CD4-positive, alpha-beta T cell (primary cell): ENCODE measurements at regions not wholly inside any gene's neighbourhood (a gene's known extent, or its start where the extent isn't known, plus 50 kb on each side); places are given as distances from the start of the nearest gene placed in this dataset.

ENCODE experiments used
- ATAC-seq: fragments of 200-7000 bp; cut with Tn5 transposase; one replicate; pipeline ENCODE4 v1.10.0; 2022; ENCODE audit warnings: mild to moderate bottlenecking; ENCODE audit not compliant: poor library complexity
- CTCF ChIA-PET: fragments of 350-600 bp; sonication (Branson Sonifier 250); formaldehyde crosslinking; loops from one replicate; lab custom pipeline; 2021; ENCODE audit warnings: antibody characterized with exemption, inconsistent platforms; lab: Charles Lee
- POLR2A ChIA-PET: fragments of 350-600 bp; sonication (Branson Sonifier 250); formaldehyde crosslinking; loops from one replicate; lab custom pipeline; 2021; ENCODE audit warnings: antibody characterized with exemption, inconsistent platforms; lab: Charles Lee
- DNase-seq, 14 experiments: peaks; one replicate each; pipeline ENCODE4 v3.0.0-alpha.2; 2013 to 2020; ENCODE audit warnings: mixed read lengths in 2 of 14
- H3K27ac ChIP-seq, 2 donors: one replicate each; pipeline versions ENCODE4 v1.5.1 to v1.7.0; 2013; ENCODE audit warnings: low read length in 2 of 2, low read depth in 1 of 2, mild to moderate bottlenecking in 1 of 2
- H3K27me3 ChIP-seq, 2 experiments: 1 replicate in 1 of 2; 2 replicates in 1 of 2; pipeline versions ENCODE4 v1.6.1 to v1.7.0; 2013; ENCODE audit warnings: low read length in 2 of 2, control low read depth in 1 of 2, mild to moderate bottlenecking in 1 of 2, moderate library complexity in 1 of 2; ENCODE audit not compliant: insufficient read depth in 2 of 2, control insufficient read depth in 1 of 2
- H3K36me3 ChIP-seq: one replicate; pipeline ENCODE4 v1.6.1; 2013; ENCODE audit warnings: low read length, control low read depth; ENCODE audit not compliant: insufficient read depth
- H3K4me1 ChIP-seq: one replicate; pipeline ENCODE4 v1.6.1; 2013; ENCODE audit warnings: low read length, control low read depth; ENCODE audit not compliant: insufficient read depth
- H3K4me3 ChIP-seq: one replicate; pipeline ENCODE4 v1.5.1; 2013; ENCODE audit warnings: mild to moderate bottlenecking, low read length, moderate library complexity
- H3K9me3 ChIP-seq, 2 experiments: 1 replicate in 1 of 2; 2 replicates in 1 of 2; pipeline versions ENCODE4 v1.6.1 to v1.7.0; 2013; ENCODE audit warnings: low read length in 2 of 2, mild to moderate bottlenecking in 2 of 2, control low read depth in 1 of 2, moderate library complexity in 1 of 2; ENCODE audit not compliant: control insufficient read depth in 1 of 2, insufficient read depth in 1 of 2
- H3K27ac Mint-ChIP-seq: one replicate; pipeline ENCODE4 v1.8.0; 2020; ENCODE audit warnings: mixed read lengths
- H3K27me3 Mint-ChIP-seq: one replicate; pipeline ENCODE4 v1.8.0; 2021; ENCODE audit warnings: mixed read lengths
- H3K36me3 Mint-ChIP-seq: one replicate; pipeline ENCODE4 v1.8.0; 2021; ENCODE audit warnings: low read depth, mixed read lengths
- H3K4me1 Mint-ChIP-seq: one replicate; pipeline ENCODE4 v1.8.0; 2021; ENCODE audit warnings: low read depth, mixed read lengths
- H3K4me3 Mint-ChIP-seq: one replicate; pipeline ENCODE4 v1.8.0; 2020; ENCODE audit warnings: mild to moderate bottlenecking, mixed read lengths
- H3K9me3 Mint-ChIP-seq: one replicate; pipeline ENCODE4 v1.8.0; 2020; ENCODE audit warnings: mixed read lengths
- intact Hi-C, 2 experiments: fragments of 100-400 bp; cut with DNase I in 1 of 2; cut with micrococcal nuclease in 1 of 2; formaldehyde crosslinking; loops; one replicate each; pipeline versions ENCODE4 v1.15.1 to v1.9.0; 2023 to 2025; cut with DNase I, micrococcal nuclease
- TF ChIP-seq, protein P1 (sequence below): fragments of 200-600 bp; IDR thresholded peaks from one replicate; pipeline ENCODE4 v1.8.0; 2022; ENCODE audit warnings: antibody characterized with exemption, mild to moderate bottlenecking

DNA sequence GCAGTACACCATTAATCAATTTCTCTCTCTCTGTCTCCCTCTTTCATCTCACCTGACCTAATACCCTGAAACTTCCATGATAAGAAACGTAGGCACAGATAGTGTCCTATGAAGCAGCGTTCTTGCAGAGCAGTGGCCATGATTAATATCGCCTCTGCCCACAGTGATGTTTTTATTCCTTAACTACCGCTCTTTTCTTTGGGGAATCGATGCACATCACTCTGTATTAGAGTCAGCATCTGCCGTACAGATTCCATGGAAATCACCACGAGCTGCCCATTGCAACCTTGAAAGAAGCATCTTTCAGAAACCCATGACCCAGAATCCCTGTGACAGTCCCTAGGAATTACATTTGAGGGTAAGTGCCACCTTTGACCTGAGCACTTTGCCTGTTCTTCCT lies 152.0 kb upstream of the ECI2 start:
- no peak overlapping the region for H3K4me3 ChIP-seq
- H3K4me1 Mint-ChIP-seq = no peaks in the 10 kb centered on the region
- H3K36me3 ChIP-seq = no peaks in the 10 kb centered on the region
- H3K27me3 Mint-ChIP-seq = peaks cover 50% of the 10 kb centered on the region
- peaks cover 10 to 23% of the 10 kb centered on the region in 2 experiments for H3K27me3 ChIP-seq
- DNase-seq (no peak), ATAC-seq (no peak)
- POLR2A ChIA-PET = no interaction called here
- no peak overlapping the region for H3K4me3 Mint-ChIP-seq
- no peaks in the 10 kb centered on the region for H3K9me3 ChIP-seq
- no peaks in the 10 kb centered on the region for H3K9me3 Mint-ChIP-seq
- CTCF ChIA-PET = no interaction called here
- H3K27ac Mint-ChIP-seq = no peak overlapping the region
- H3K4me1 ChIP-seq = no peaks in the 10 kb centered on the region
- H3K27ac ChIP-seq = no peak overlapping the region
- TF ChIP-seq, protein P1, sequence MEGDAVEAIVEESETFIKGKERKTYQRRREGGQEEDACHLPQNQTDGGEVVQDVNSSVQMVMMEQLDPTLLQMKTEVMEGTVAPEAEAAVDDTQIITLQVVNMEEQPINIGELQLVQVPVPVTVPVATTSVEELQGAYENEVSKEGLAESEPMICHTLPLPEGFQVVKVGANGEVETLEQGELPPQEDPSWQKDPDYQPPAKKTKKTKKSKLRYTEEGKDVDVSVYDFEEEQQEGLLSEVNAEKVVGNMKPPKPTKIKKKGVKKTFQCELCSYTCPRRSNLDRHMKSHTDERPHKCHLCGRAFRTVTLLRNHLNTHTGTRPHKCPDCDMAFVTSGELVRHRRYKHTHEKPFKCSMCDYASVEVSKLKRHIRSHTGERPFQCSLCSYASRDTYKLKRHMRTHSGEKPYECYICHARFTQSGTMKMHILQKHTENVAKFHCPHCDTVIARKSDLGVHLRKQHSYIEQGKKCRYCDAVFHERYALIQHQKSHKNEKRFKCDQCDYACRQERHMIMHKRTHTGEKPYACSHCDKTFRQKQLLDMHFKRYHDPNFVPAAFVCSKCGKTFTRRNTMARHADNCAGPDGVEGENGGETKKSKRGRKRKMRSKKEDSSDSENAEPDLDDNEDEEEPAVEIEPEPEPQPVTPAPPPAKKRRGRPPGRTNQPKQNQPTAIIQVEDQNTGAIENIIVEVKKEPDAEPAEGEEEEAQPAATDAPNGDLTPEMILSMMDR = no peak
- intact Hi-C loops = no loop called here
- H3K36me3 Mint-ChIP-seq = no peaks in the 10 kb centered on the region

DNA sequence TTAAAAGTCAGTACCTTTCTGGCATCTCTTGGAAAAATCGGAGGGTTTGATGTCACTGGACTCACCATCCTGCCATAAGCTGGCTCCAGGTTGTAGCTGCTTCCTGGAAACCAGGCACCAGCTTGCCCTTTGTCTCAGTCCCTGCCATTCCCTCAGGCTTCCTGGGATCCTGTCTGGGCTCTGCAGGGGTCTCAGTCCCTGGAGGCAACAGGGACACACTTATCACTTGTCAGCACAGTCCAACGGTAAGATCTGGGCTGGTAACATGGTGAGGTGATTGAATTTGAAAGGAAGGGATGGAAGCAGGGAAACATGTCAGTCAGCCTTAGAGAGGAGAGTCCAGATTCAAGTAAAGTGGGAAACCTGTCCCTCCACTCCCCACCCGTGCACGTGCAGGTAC lies 147.6 kb upstream of the ECI2 start:
- H3K27me3 Mint-ChIP-seq = peaks cover 85% of the 10 kb centered on the region

DNA sequence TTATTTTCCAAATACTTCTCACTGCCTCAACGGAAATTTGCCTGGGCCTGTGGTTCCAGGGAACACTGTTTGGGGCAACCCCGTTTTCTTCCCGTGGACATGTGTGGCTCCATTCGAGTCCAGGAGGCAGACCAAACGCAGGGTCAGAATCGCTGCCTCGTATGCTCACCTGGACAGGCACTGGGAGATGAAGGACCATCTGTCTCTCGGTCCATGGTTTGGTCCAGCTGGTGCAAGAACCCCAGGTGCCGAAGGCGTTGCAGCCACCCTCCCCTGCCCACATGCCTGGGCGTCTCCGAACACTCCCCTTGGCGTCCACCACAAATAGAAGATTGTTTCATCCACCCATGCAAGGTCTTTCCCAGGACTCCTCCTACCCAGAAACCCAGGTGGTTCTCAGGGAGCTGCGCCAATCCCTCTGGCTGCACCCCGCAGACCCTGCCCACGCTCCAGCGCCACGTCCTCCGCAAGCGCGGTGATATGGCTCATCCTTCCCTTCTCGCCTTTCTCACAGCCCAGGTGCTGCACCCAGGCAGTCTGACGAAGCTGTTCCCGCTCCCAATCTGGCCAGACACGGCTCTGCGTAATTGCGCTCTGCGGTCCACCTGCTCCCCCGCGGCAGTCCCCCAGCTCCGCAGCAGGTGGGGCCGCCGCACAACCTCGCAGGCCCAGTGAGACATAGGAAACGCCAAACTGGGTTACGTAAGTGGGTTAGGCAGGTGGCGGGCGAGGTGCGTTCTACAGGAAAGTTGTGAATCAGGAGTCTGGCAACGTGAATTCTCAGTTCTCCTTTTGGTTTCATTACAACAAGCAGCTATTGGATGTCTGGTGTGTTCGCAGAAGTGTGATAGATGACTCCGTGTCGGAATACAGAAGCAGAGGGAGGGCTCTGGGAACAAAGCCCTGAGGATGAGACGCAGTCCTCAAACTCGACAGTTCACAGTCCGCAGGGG lies 146.2 kb upstream of the ECI2 start:
- TF ChIP-seq, protein P1 = no peak
- Histone ChIP-seq H3K27me3 (peaks cover 16 to 39% of the 10 kb centered on the region in 2 experiments), H3K36me3 (no peaks in the 10 kb centered on the region), H3K4me3 (no peak overlapping the region), H3K4me1 (no peaks in the 10 kb centered on the region), H3K27ac (no peak overlapping the region), H3K9me3 (peaks cover 0 to 8% of the 10 kb centered on the region in 2 experiments)
- Mint-ChIP-seq H3K27ac (no peak overlapping the region), H3K36me3 (no peaks in the 10 kb centered on the region), H3K4me1 (no peaks in the 10 kb centered on the region), H3K9me3 (no peaks in the 10 kb centered on the region), H3K4me3 (no peak overlapping the region), H3K27me3 (peaks cover 78% of the 10 kb centered on the region)
- CTCF ChIA-PET = no interaction called here
- DNase-seq (peak in 4 of 14 experiments; percentile 1 to 53 (median 26)), ATAC-seq (no peak)
- POLR2A ChIA-PET = no interaction called here
- intact Hi-C loops = no loop called here

More for the DNA sequence above, 147.6 kb upstream of the ECI2 start:
- ChIA-PET CTCF (no interaction called here), POLR2A (no interaction called here)
- H3K9me3 ChIP-seq = peaks cover 0 to 8% of the 10 kb centered on the region in 2 experiments
- Mint-ChIP-seq H3K36me3 (no peaks in the 10 kb centered on the region), H3K9me3 (no peaks in the 10 kb centered on the region), H3K4me3 (no peak overlapping the region), H3K4me1 (no peaks in the 10 kb centered on the region), H3K27ac (no peak overlapping the region)
- no peaks in the 10 kb centered on the region for H3K36me3 ChIP-seq
- peaks cover 16 to 39% of the 10 kb centered on the region in 2 experiments for H3K27me3 ChIP-seq
- TF ChIP-seq, protein P1 = no peak
- ATAC-seq (no peak), DNase-seq (no peak)
- H3K4me1 ChIP-seq = no peaks in the 10 kb centered on the region
- H3K27ac ChIP-seq = no peak overlapping the region
- no peak overlapping the region for H3K4me3 ChIP-seq
- intact Hi-C loops = no loop called here
